Upper lobe of left lung (tissue), 6 donors: ENCODE measurements at regions not wholly inside any gene's neighbourhood (a gene's known extent, or its start where the extent isn't known, plus 50 kb on each side); places are given as distances from the start of the nearest gene placed in this dataset.

Experiments
- ATAC-seq, 2 donors: fragments of 200-7000 bp; cut with Tn5 transposase; one replicate each; pipeline ENCODE4 v1.9.1; 2022; ENCODE audit warnings: mild to moderate bottlenecking in 2 of 2, moderate library complexity in 2 of 2; ENCODE audit not compliant: low FRiP score in 2 of 2
- DNase-seq, 2 donors: peaks; one replicate each; pipeline ENCODE4 v3.0.0-alpha.2; 2019 to 2020
- H3K27ac ChIP-seq, 4 donors: fragments of 200-600 bp; sonication (generic); one replicate each; pipeline ENCODE4 v1.5.1; 2016 to 2019
- H3K27me3 ChIP-seq, 4 donors: fragments of 200-600 bp; sonication (generic); one replicate each; pipeline ENCODE4 v1.5.1; 2017 to 2019
- H3K36me3 ChIP-seq, 4 donors: fragments of 200-600 bp; sonication (generic); one replicate each; pipeline ENCODE4 v1.5.1; 2016 to 2019
- H3K4me1 ChIP-seq, 4 donors: fragments of 200-600 bp; sonication (generic); one replicate each; pipeline ENCODE4 v1.5.1; 2018 to 2019
- H3K4me3 ChIP-seq, 4 donors: fragments of 200-600 bp; sonication (generic); one replicate each; pipeline ENCODE4 v1.5.1; 2017 to 2019; ENCODE audit warnings: mild to moderate bottlenecking in 2 of 4, moderate library complexity in 1 of 4
- H3K9me3 ChIP-seq, 4 donors: fragments of 200-600 bp; sonication (generic); one replicate each; pipeline ENCODE4 v1.5.1; 2018 to 2019
- CTCF ChIP-seq, 6 experiments: fragments of 450-650 bp in 4 of 6; fragments of 200-600 bp in 2 of 6; sonication (generic) in 2 of 6; IDR thresholded peaks; one replicate each; pipeline ENCODE4 v1.5.1; 2016 to 2019; ENCODE audit warnings: antibody characterized with exemption in 6 of 6
- EP300 ChIP-seq, 4 donors: sonication (generic); formaldehyde crosslinking; IDR thresholded peaks; one replicate each; pipeline ENCODE4 v1.5.1; 2017; ENCODE audit warnings: antibody characterized with exemption in 4 of 4, control low read depth in 2 of 4
- POLR2A ChIP-seq, 4 donors: fragments of 450-650 bp; IDR thresholded peaks; one replicate each; pipeline ENCODE4 v1.5.1; 2016 to 2017; ENCODE audit warnings: antibody characterized with exemption in 4 of 4, mild to moderate bottlenecking in 2 of 4
- POLR2AphosphoS5 ChIP-seq, 2 donors: sonication (generic); formaldehyde crosslinking; IDR thresholded peaks; one replicate each; pipeline ENCODE4 v1.5.1; 2017; ENCODE audit warnings: antibody characterized with exemption in 2 of 2
- WGBS, 2 donors: methylation state at CpG; one replicate each; pipeline ENCODE4 v1.1.5; 2017 to 2018; 5-methylcytosine and 5-hydroxymethylcytosine counted together
- donor health status: DM: no; HTN: no; CAD: no; lungs with moderate emphysema.
- donor health status: DM: no; HTN: yes; CAD: no; lungs with severe emphysema.

DNA sequence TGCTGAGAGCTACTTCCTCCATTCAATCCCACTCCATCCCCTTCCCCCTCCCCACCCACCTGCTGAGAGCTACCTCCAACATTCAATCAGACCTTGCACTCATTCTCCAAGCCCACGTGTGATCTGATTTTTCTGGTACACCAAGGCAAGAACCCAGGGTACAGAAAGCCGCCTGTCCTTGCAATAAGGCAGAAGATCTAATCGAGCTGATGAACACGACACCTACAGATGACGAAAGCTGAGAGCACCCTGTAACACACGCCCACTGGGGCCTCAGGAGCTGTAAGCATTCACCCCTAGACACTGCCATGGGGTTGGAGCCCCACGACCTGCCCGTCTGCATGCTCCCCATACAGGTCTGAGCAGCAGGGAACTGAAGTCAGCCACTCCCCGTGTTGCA lies 58.3 kb downstream of the TRIML1 start:
- H3K9me3 ChIP-seq, result peaks cover 0 to 3% (median 0%) of the 10 kb centered on the region in 4 donors
- H3K4me3 ChIP-seq, result no peak overlapping the region
- WGBS, 2 donors, result 91 to 92% methylated on average over 9 of the region's 9 CpGs
- no peak overlapping the region for H3K27ac ChIP-seq
- DNase-seq (no peak), ATAC-seq (no peak)
- H3K36me3 ChIP-seq, result no peaks in the 10 kb centered on the region
- no peaks in the 10 kb centered on the region for H3K4me1 ChIP-seq
- no peaks in the 10 kb centered on the region for H3K27me3 ChIP-seq
- TF ChIP-seq EP300 (IDR thresholded peaks at IDR 0.05), result no peak

GRCh38 chr4:188198982-188199792 lies 59.9 kb downstream of the TRIML1 start:
- WGBS, 2 donors, result 81 to 86% methylated on average over 11 of the region's 11 CpGs
- no peak for ATAC-seq

GRCh38 chr4:188201851-188202250 lies 62.6 kb downstream of the TRIML1 start:
- H3K27ac ChIP-seq, result no peak overlapping the region
- no peak for TF ChIP-seq POLR2AphosphoS5 (IDR thresholded peaks at IDR 0.05)
- no peak for TF ChIP-seq POLR2A (IDR thresholded peaks at IDR 0.05)
- no peak for TF ChIP-seq CTCF (IDR thresholded peaks at IDR 0.05)
- no peak for TF ChIP-seq EP300 (IDR thresholded peaks at IDR 0.05)
- DNase-seq, result no peak
- H3K4me3 ChIP-seq, result no peak overlapping the region
- no peaks in the 10 kb centered on the region for H3K27me3 ChIP-seq
- 44 to 95% methylated on average over 3 of the region's 3 CpGs for WGBS, 2 donors
- no peaks in the 10 kb centered on the region for H3K4me1 ChIP-seq
- no peaks in the 10 kb centered on the region for H3K36me3 ChIP-seq
- no peak for ATAC-seq
- H3K9me3 ChIP-seq, result peaks cover 0 to 3% (median 0%) of the 10 kb centered on the region in 4 donors

More at GRCh38 chr4:188198982-188199792, 59.9 kb downstream of the TRIML1 start:
- no peak for TF ChIP-seq POLR2AphosphoS5 (IDR thresholded peaks at IDR 0.05)
- no peak for TF ChIP-seq POLR2A (IDR thresholded peaks at IDR 0.05)
- TF ChIP-seq EP300 (IDR thresholded peaks at IDR 0.05), result no peak
- TF ChIP-seq CTCF (IDR thresholded peaks at IDR 0.05), result no peak
- peaks cover 0 to 3% (median 0%) of the 10 kb centered on the region in 4 donors for H3K9me3 ChIP-seq
- no peak for DNase-seq
- no peak overlapping the region for H3K27ac ChIP-seq
- H3K4me1 ChIP-seq, result no peaks in the 10 kb centered on the region
- no peak overlapping the region for H3K4me3 ChIP-seq
- H3K27me3 ChIP-seq, result no peaks in the 10 kb centered on the region
- H3K36me3 ChIP-seq, result no peaks in the 10 kb centered on the region

GRCh38 chr4:188206783-188207182 lies 67.5 kb downstream of the TRIML1 start:
- 83 to 90% methylated on average over 3 of the region's 3 CpGs for WGBS, 2 donors
- ATAC-seq (no peak), DNase-seq (no peak)
- Histone ChIP-seq H3K36me3 (no peaks in the 10 kb centered on the region), H3K27ac (no peak overlapping the region), H3K4me1 (no peaks in the 10 kb centered on the region), H3K27me3 (no peaks in the 10 kb centered on the region), H3K9me3 (no peaks in the 10 kb centered on the region), H3K4me3 (no peak overlapping the region)
- TF ChIP-seq POLR2AphosphoS5 (IDR thresholded peaks at IDR 0.05) (no peak), CTCF (IDR thresholded peaks at IDR 0.05) (no peak), EP300 (IDR thresholded peaks at IDR 0.05) (no peak), POLR2A (IDR thresholded peaks at IDR 0.05) (no peak)

DNA sequence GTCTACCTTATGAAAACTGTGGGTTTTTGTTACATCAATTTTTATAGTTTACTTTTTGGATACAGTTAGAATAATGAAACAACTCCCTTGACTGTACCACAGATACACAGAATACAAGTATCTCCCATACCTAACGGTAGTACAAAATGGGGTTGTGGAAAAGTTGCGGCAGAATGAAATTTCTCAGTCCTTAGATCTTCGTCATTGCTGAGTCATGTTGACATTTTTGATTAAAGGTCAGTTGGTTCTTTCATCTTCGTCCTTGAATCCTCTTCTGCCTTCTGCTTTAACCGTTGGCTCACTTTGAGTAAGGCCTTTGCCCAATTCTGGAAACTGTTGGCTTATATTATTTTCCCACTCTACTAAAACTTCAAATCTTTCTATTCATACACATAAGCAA lies 75.6 kb downstream of the TRIML1 start:
- H3K27ac ChIP-seq, result no peak overlapping the region
- H3K4me3 ChIP-seq, result no peak overlapping the region
- H3K4me1 ChIP-seq, result no peaks in the 10 kb centered on the region
- DNase-seq (no peak), ATAC-seq (no peak)
- no peaks in the 10 kb centered on the region for H3K27me3 ChIP-seq
- 85 to 87% methylated on average over 5 of the region's 5 CpGs for WGBS, 2 donors
- H3K9me3 ChIP-seq, result peaks cover 0 to 6% (median 0%) of the 10 kb centered on the region in 4 donors
- H3K36me3 ChIP-seq, result no peaks in the 10 kb centered on the region
- no peak for TF ChIP-seq POLR2A (IDR thresholded peaks at IDR 0.05)
- TF ChIP-seq POLR2AphosphoS5 (IDR thresholded peaks at IDR 0.05), result no peak
- no peak for TF ChIP-seq CTCF (IDR thresholded peaks at IDR 0.05)
- TF ChIP-seq EP300 (IDR thresholded peaks at IDR 0.05), result no peak
